Osteocyte (in vitro differentiated cells): ENCODE measurements at regions not wholly inside any gene's neighbourhood (a gene's known extent, or its start where the extent isn't known, plus 50 kb on each side); places are given as distances from the start of the nearest gene placed in this dataset.

Experiments
- DNase-seq: peaks from one replicate; pipeline ENCODE4 v3.0.0; 2021; ENCODE audit warnings: mixed read lengths; ENCODE audit not compliant: unreplicated experiment; ENCODE audit errors: extremely low spot score
- H3K27ac Mint-ChIP-seq: one replicate; pipeline ENCODE4 v1.8.0; 2021; ENCODE audit warnings: mild to moderate bottlenecking, mixed read lengths; ENCODE audit not compliant: unreplicated experiment
- H3K27me3 Mint-ChIP-seq: one replicate; pipeline ENCODE4 v1.8.0; 2021; ENCODE audit warnings: mixed read lengths; ENCODE audit not compliant: unreplicated experiment
- H3K36me3 Mint-ChIP-seq: one replicate; pipeline ENCODE4 v1.8.0; 2021; ENCODE audit warnings: mixed read lengths; ENCODE audit not compliant: unreplicated experiment
- H3K4me1 Mint-ChIP-seq: one replicate; pipeline ENCODE4 v1.8.0; 2021; ENCODE audit warnings: mixed read lengths; ENCODE audit not compliant: unreplicated experiment
- H3K4me3 Mint-ChIP-seq: one replicate; pipeline ENCODE4 v1.8.0; 2021; ENCODE audit warnings: mild to moderate bottlenecking, moderate library complexity, mixed read lengths; ENCODE audit not compliant: unreplicated experiment
- H3K9me3 Mint-ChIP-seq: one replicate; pipeline ENCODE4 v1.8.0; 2021; ENCODE audit warnings: mixed read lengths; ENCODE audit not compliant: unreplicated experiment
- CTCF ChIP-seq: fragments of 200-600 bp; sonication (generic); IDR thresholded peaks from 2 replicates; pipeline ENCODE4 v1.5.0; 2021; ENCODE audit warnings: antibody characterized with exemption, mild to moderate bottlenecking, moderate library complexity

GRCh38 chr7:131691454-131692130 lies 135.2 kb upstream of the PODXL start:
- Mint-ChIP-seq H3K4me3 (no peak overlapping the region), H3K4me1 (peaks cover 9% of the 10 kb centered on the region), H3K36me3 (no peaks in the 10 kb centered on the region), H3K27ac (no peak overlapping the region), H3K27me3 (peaks cover 73% of the 10 kb centered on the region), H3K9me3 (no peaks in the 10 kb centered on the region)
- DNase-seq: no peak
- TF ChIP-seq CTCF: no peak

GRCh38 chr7:131690441-131690840 lies 134.0 kb upstream of the PODXL start:
- Mint-ChIP-seq H3K27me3 (peaks cover 79% of the 10 kb centered on the region), H3K27ac (no peak overlapping the region), H3K36me3 (no peaks in the 10 kb centered on the region), H3K4me3 (no peak overlapping the region), H3K4me1 (peaks cover 9% of the 10 kb centered on the region), H3K9me3 (no peaks in the 10 kb centered on the region)
- no peak for TF ChIP-seq CTCF
- DNase-seq: peak; percentile 40

- no peaks in the 10 kb centered on the region for H3K9me3 Mint-ChIP-seq
- peaks cover 9% of the 10 kb centered on the region for H3K4me1 Mint-ChIP-seq
- H3K4me3 Mint-ChIP-seq: no peak overlapping the region
- TF ChIP-seq CTCF: no peak
- DNase-seq: peak; percentile 81
- no peak overlapping the region for H3K27ac Mint-ChIP-seq
- H3K27me3 Mint-ChIP-seq: peaks cover 81% of the 10 kb centered on the region
- no peaks in the 10 kb centered on the region for H3K36me3 Mint-ChIP-seq
Observed at GRCh38 chr7:131689662-131690234, 133.3 kb upstream of the PODXL start.

GRCh38 chr7:131688738-131689661 lies 132.6 kb upstream of the PODXL start:
- H3K4me1 Mint-ChIP-seq: peaks cover 9% of the 10 kb centered on the region
- DNase-seq: peak; percentile 90
- H3K9me3 Mint-ChIP-seq: no peaks in the 10 kb centered on the region
- TF ChIP-seq CTCF: peak; percentile 93
- peaks cover 80% of the 10 kb centered on the region for H3K27me3 Mint-ChIP-seq
- no peak overlapping the region for H3K27ac Mint-ChIP-seq
- H3K36me3 Mint-ChIP-seq: no peaks in the 10 kb centered on the region
- no peak overlapping the region for H3K4me3 Mint-ChIP-seq

- Mint-ChIP-seq H3K27ac (no peak overlapping the region), H3K36me3 (no peaks in the 10 kb centered on the region), H3K9me3 (no peaks in the 10 kb centered on the region), H3K27me3 (peaks cover 73% of the 10 kb centered on the region), H3K4me3 (no peak overlapping the region), H3K4me1 (peaks cover 8% of the 10 kb centered on the region)
- DNase-seq: peak; percentile 70
- TF ChIP-seq CTCF: no peak
Observed at GRCh38 chr7:131687296-131687695, 130.9 kb upstream of the PODXL start.
